Activated T-cell treated with anti-CD3 and anti-CD28 coated beads for 4 hours (primary cell): ENCODE measurements at regions not wholly inside any gene's neighbourhood (a gene's known extent, or its start where the extent isn't known, plus 50 kb on each side); places are given as distances from the start of the nearest gene placed in this dataset.
"Not testable (repeated sequence)": the region's sequence is repeated elsewhere in the genome, so short reads cannot be mapped to it uniquely, and the experiment has no call there.

ENCODE experiments used
- DNase-seq: peaks from one replicate; pipeline ENCODE4 v3.0.0-alpha.2; 2020

DNA sequence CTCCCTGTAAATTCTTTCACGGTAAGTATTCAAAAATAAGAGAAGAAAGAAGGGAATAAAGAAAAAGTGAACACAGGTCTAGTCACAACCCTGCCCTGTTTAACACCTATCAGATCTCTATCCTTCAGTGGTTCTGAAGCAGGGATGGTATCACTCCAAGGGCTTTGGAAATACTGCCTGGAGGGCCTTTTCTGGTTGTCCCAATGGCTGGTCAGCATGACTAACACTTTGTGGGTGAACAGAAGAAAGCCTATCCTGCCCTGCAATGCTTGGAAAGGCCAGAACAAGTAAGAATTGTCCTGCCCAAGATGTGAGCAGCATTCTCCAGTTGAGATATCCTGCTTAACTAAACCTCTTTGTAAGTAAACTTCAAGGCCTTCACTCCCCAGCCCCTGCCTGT is 124.9 kb downstream of the TMEM167A start:
- no peak for DNase-seq

DNA sequence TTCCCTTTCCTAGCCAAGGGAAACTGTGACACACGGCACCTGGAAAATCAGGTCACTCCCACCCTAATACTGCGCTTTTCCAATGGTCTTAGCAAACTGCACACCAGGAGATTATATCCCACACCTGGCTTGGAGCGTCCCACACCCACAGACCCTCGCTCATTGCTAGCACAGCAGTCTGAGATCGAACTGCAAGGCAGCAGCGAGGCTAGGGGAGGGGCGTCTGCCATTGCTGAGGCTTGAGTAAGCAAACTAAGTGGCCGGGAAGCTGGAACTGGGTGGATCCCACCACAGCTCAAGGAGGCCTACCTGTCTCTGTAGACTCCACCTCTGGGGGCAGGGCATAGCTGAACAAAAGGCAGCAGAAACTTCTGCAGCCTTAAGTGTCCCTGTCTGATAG is 132.9 kb downstream of the TMEM167A start:
- DNase-seq = not testable (repeated sequence)

DNA sequence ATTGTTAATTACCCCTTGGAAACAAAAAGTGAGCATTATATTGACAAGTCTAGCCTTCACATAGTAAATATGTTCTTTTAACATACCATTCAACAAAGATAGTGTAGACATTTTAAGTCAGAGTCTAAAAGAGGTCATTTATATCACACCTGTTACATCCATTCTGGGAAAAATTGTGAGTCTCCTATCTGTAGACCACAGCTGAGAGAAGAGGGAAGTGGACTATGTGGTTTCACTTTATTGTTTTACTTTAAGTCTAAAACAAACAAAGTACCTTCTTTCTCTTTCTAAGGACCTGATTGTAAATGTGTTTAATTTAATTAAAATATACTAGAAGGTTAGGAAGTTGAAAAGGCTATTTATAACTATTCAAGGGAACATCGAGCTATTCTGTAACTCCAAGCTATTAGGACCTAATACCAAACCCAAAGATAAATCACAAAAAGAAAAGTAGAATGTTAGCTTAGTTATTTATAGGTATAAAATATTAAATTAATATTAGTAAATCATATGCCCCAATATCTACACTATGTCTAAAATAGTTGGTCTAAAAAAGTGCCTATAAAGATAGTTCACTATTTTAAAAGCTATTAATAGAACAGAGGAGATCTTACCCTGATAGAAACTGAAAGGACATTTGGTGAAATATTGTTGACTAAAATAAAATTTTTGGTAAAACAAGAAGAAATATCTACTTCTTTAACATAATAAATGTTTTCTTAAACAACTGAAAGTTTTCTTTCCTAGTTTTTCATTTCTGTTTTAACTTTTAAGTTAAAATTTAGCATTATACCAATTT is 134.9 kb downstream of the TMEM167A start:
- no peak for DNase-seq

DNA sequence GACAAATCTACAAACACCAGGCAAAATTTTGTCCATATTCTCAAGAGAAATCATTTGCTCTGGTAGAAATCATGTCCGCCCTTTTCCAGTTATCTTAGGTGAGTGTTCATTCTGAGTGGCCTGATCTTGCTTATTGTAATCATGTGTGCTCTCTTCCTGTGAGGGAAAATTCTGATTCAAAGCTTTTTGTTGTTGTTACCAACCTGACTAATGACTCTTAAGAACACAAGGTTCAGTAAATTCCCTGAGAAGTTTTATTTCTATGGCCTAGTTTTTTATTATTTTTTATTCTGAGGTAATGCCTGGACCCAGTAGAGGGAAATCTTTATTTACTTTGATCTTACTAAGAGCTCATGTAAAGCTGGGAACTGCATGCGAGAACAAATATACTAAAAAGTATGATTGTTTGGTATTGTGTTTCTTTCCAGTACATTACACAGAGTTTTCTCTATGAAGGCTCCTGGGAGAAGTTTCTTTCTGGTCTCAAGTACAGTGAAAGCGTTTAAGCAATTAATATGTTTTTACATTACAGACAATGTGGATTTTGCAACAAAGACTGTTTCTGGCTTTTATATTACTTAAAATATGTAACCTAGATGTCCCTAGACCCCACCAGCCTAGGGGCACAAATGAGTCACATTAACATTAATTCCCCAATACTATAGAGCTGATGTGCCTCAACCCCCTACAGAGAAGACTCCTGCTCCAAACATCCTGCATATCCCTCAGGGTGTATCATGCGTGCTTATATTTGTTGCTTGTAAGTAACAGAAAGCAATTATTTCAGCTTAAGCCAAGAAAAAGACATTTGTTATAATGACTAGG is 138.1 kb downstream of the TMEM167A start:
- no peak for DNase-seq

DNA sequence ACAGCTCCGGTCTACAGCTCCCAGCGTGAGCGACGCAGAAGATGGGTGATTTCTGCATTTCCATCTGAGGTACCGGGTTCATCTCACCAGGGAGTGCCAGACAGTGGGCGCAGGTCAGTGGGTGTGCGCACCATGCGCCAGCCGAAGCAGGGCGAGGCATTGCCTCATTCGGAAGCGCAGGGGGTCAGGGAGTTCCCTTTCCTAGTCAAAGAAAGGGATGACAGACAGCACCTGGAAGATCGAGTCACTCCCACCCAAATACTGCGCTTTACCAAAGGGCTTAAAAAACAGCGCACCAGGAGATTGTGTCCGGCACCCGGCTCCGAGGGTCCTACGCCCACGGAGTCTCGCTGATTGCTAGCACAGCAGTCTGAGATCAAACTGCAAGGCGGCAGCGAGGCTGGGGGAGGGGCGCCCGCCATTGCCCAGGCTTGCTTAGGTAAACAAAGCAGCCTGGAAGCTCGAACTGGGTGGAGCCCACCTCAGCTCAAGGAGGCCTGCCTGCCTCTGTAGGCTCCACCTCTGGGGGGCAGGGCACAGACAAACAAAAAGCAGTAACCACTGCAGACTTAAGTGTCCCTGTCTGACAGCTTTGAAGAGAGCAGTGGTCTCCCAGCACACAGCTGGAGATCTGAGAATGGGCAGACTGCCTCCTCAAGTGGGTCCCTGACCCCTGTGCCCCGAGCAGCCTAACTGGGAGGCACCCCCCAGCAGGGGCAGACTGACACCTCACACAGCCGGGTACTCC is 144.5 kb downstream of the TMEM167A start:
- not testable (repeated sequence) for DNase-seq

DNA sequence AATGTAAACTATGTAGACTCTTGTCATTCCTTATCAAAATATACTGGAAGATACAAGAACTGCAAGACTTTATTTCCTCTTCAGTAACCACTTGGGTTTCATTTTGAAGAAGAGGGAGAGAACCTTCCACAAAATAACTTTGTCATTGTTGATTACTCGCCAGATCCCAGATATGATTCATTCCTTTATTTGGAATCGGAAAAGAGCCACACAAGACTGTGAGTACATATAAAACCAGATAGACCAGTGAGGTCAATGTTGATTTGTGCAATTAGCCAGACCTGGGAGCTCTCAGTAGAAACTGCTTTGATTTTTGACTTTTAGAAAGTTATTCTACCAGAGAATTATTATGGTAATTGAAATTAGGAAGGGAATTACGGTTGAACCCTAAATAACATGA is 146.1 kb downstream of the TMEM167A start:
- DNase-seq = no peak

DNA sequence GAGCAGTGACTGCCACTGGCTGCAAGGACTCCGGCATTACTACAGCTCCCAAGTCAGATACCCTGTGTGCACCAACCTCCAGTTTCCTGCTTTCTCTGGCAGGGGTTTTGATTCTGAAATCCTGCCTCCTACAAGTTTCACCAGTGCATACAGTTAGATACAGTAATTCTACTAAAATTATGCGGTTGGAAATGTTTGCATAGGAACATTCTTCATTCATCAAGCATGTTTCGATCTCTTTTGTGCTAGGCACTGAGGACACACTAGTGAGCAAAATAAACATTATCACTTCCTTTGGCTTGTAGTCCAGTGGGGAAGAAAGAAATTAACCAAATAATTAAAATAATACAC is 152.2 kb downstream of the TMEM167A start:
- no peak for DNase-seq

DNA sequence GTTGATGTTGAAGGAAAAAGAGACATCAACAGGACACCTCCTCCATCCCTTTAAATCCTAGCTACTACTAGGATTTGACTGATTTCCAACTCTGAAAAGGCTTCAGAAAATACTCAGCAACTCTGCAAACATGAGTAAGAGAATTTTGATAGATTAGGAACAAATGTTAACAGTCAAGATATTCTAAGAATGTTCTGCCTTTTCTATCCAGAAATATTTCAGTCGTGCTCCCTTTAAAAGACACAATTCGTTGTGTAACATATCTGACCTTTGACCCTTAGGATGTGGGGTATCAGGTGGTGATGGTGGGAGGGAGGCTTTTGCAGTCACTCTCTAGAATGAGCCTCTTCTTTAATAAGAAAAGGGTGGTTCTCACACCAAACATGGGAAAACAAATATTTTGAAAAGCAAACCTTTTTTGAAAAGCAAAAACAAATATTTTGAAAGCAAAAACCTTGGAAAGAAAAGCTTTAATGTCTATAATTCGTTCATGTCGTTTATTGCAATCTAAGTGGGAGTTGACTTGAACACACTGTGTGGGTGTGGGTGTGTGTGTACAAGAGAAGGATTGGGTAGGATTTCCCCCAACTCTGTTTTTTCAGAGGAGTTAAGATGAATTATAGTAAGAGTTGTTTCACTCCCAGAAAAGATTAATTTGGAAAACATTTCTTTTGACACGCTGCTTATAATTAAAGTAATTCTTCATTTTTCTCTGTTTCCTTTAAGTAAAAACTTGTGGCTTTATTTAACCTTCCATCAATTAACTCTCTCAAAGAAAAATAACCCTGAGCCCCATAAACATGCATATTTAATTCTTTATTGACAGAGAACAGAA is 152.8 kb downstream of the TMEM167A start:
- DNase-seq = no peak

DNA sequence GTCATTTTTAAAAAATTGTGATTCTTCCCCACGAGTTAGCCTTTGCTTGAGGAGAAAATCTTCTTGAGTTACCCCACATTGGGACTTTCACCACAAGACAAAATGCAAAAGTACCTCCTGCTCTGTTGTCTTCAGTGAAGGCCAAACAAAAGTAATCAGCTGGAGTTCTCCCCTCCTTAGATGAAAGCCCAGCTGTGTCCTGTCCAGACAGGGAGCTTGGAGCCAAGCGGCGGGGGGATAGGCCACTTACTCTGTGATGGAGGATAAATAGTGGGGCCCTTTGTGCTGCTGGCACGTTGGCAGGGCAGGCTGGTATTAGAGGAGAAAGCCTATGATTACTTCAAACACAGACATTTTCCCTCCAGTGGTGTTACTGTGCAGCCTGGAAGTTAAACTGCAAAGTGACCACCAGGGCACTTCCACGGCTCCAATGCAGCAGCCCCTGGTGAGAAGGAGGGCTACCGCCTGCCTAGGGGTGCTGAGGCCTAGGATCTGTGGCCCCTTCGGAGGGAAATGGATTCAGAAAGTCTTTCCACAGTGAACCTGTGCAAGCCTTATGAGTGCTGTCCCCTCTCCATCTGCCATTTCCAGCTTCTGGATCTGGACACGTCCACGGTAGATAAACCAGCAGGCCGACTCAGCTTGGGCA is 155.0 kb downstream of the TMEM167A start:
- DNase-seq = no peak

DNA sequence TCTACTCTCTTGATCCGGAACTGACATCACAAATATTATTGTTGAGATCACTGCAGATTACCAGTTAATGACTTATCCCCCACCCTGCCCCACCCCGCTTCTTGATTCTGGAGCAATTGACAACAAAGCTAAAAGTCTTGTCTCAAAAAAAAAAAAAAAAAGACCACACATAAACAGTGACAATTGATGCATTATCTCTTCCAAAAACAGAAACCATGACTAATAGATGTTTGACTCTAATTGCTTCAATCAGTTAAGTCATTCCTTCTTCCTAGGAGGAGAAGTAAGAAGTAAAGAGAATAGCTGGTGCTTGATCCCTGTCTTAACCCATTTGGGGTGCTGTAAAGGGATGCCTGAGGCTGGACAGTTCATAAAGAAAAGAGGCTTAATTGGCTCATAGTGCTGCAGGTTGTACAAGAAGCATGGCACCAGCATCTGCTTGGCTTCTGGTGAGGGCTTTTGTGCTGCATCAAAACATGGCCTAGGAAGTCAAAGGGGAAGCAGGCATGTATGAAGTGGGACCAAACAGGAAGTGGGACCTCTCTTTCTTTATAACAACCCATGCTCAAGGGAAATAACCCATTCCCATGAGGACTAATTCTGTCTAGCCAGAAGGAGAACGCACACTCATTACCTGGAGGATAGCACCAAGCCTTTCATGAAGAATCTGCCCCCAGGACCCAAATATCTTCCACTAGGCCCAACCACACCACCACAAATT is 158.7 kb downstream of the TMEM167A start:
- DNase-seq = no peak

DNA sequence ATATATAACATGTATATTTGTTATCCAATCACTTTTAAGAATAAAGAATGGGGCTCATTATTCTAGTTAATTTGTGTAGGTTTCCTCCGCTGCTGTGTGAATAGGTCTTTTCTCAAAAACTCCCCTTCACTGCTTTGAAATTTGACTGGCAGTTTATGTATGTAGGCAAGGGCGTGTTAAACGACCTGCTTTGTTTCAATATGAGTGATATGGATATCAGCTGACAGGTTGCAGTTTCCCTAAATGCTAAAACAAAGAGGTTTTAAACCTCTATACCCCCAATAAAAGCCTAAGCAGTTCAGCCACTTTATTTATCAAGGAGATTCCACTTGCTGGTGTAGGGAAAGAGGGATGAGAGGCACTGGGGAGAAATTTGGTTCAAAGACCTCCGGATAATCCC is 159.6 kb downstream of the TMEM167A start:
- DNase-seq = no peak

DNA sequence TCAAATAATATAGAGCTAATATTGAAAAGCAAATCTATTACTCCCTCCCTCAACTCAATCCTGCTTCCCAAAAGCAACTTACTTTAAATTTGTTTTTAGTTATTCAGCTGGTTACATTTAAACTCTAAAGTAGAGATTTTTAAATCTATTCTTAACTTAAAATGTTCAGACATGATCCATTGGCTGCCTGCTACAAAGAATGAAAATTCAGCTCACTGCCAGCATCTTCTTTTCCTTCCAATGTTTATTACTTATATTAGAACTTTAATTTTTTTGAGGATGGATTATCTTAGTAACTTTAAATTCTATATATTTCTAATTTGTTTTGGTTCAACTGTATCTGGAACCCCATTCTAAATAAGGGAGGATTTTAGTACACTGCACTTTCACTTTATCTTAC is 163.2 kb downstream of the TMEM167A start:
- DNase-seq = no peak

DNA sequence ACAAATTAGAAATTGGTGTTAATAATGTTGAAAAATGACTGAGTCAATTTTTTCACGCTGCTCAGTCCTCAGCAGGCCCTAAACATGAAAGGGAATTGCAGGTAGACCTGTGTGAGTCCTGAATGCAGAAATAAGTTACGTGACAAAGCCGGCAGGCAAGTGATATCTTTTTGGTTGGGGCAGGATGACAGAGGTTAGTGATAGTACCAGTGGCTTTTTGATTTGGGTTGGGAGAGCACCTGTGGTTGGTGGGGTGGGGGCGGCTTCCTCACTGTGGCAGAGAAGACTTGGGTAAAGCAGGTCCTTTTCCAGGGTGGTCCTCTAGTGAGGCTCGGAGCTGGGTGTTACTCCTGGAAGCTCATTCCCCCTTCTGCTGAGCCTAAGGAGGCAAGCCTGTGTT is 164.7 kb downstream of the TMEM167A start:
- DNase-seq = no peak

DNA sequence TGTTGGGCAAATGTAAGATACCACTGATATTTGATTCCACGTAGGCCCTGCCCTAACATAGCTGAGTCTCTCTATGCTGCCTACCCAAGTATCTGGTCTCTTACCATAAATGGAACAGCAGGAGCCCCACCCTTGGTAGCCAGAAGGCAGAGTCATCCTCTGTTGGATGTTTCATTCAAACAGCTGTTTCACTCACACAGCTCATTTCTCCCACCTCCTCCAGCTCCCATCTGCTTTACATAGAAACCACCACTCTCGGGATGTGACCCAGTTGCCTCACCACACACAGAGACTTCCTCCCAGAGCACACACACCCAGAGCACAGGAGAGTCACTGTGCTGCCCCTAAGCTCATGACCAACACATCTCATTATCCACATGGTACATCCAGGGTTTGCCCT is 165.3 kb downstream of the TMEM167A start:
- no peak for DNase-seq

DNA sequence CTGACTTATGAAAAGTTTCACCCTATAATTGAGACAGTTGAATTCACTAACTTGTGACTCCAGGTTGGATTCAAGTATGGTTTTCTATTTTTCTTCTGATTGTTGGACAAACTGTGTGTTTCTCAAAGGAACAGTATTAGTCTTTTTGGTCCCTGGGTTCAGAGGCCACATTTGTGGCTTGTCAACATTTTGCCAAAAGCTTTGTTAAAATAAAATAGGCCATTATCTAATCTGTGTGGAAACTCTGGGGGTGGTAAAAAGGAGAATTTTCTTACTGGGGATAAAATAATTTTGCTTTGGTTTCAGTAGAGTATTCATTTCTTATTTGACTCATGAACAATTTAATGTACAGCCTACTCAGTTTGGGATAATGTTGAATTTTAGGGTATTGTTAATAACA is 166.3 kb downstream of the TMEM167A start:
- DNase-seq = no peak

DNA sequence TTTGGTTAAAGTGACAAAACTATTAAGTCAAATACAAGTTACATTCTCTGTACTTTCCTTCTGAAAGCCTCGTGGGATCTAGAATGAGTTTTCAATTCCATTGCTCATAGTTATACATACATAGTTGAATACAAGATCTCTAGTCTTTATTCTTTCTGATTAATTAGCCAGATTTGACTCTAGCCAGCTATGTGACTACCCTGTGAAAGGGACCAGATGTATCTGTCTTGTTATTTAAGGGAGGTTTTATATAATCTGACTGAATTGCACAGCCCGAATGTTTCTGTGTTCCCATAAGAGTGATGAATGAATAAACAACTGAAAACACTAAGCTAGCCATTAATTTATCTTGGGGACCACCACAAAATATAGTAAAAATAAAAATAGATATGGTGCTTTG is 166.7 kb downstream of the TMEM167A start:
- DNase-seq = no peak

DNA sequence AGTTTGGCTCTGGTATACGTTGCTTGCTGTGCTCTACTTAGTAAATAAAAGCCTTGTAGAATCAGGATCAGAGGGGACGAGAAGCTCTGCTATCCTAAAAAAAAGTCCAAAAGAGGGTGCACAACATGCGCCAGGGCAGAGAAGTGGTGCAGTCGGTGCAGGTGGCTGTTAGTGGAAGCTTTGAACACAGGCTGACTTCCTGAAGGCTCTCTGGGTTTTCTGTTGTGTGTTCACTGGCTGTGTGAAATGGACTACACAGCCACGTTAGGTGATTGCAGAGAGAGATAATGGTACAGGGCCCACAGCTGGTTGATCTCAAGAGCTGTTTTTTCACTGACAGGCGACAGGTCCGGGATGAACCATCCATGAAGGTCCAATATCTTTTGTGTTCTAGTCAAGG is 167.4 kb downstream of the TMEM167A start:
- no peak for DNase-seq

DNA sequence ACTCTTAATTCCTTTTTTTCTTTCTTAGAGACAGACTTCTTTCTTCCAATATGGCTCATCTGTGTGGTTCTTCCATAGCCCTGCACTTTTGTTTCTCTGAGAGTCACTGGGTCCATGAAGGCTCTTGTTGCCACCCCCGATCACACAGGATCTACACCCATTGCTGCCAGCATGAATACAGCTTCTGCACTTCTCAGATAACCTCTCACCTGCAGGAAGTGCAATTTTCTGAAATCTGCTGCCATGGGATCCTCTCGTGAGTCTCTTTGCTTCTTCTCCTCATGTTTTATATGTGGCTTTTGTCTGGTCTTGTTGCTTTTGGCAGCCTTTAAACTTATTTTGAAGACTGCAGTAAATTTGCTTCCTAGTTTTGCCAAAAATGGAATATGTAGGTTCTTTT is 171.2 kb downstream of the TMEM167A start:
- no peak for DNase-seq

DNA sequence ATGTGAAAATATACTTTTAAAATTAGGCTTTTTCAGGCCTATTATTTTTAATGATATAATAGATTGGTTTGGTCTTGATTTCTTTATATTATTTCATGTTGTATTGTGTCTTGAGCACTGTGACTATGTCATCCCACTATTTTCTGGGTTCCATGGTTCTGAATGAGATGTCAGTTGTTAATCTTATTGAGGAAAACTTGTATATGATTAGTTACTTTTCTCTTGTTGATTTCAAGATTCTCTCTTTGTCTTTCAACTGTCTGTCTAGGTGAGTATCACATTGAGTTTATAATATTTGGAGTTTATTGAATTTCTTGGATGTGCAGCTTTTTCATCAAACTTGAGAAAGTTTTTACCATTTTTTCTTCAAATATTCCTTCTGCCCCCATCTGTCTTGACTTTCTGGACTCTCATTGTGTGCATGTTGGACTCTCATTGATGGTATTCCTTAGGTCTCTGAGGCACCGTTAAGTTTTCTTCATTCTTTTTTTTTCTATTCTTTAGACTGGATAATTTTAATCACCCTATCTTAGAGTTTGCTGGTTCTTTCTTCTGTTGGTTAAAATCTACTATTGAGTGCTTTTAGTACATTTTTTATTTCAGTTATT is 175.8 kb downstream of the TMEM167A start:
- DNase-seq = no peak

DNA sequence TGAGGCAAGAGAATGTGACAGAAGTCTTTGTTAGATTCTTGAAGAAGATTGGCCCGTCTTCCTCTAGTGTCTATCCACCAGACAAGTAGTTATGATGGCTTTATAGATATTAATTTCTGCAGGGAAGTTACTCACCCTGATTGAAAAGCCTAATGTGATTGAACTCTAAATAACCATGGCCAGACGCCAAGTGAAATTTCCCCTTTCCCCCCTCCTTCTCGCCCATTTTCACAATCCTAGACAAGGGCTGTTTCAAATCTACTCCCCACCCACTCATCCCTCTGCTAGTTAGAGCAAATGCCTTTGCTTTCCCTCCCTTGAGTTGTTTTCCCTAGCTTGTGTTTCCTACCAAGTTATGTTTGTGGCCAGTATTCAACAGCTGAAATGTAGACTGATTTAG is 182.5 kb downstream of the TMEM167A start:
- no peak for DNase-seq

DNA sequence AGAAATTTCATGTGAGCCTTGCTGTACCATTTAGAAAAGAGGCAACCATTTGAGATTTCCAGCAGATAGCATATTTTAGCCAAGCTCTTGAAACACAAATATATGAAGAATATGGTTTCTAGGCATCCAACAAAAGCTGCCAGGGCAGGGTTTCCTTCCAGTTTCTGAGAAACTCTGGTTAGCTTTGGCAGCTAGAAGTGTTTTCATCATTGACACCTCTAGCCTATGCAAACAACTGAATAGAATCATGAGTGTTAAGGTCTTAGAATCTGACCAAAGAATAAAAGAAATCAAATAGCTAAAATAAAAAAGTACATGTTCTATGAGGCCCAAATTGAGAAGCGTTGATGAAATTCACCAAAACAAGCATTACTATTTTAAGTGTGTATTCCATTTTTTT is 188.1 kb downstream of the TMEM167A start:
- no peak for DNase-seq
